HG03196 (cell line): ENCODE measurements at regions not wholly inside any gene's neighbourhood (a gene's known extent, or its start where the extent isn't known, plus 50 kb on each side); places are given as distances from the start of the nearest gene placed in this dataset.

ENCODE experiments used
- ATAC-seq: cut with Tn5 transposase; IDR thresholded peaks from one replicate; pipeline ENCODE4 v1.9.1; 2021; ENCODE audit not compliant: unreplicated experiment

DNA sequence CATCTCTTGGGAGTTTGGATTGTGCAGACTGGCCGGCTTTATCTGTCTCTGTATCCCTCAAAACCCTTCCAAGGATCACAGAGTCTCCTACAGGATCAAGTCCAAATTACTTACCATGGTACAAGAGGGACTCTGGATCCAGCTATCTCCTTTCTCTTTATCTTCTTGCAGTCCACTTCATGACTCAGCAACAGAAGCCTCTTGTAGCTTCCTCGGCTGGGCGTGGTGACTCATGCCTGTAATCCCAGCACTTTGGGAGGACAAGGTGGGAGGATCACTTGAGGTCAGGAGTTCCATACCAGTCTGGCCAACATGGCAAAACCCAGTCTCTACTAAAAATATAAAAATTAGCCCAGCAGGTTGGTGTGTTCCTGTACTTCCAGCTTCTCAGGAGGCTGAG, 189.7 kb downstream of the BCAT1 start:
- ATAC-seq, result no peak

DNA sequence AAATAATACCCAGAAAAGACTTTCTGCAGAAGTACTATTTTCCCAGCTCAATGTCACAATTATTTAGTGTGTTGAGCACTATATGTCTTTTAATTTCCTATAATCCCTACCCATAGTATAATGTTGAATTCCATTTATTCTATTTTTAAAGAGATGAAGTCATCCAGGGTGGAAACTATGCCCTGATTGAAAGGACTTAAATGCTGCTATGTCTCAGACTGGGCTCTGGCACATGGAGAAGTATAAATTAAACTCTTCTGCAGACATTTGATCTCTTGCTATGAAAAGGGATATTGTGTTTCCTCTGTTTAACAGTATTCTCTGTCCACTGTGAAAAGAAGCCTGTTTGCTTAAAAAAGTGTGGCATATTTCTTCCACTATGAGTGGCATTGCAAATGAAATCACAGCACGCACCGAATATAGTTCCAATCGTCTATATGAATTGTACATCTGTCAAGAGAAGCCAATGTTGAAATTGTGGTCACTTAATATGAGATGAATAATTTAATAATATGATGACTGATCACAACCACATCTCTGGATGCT, 192.3 kb downstream of the BCAT1 start:
- no peak for ATAC-seq

DNA sequence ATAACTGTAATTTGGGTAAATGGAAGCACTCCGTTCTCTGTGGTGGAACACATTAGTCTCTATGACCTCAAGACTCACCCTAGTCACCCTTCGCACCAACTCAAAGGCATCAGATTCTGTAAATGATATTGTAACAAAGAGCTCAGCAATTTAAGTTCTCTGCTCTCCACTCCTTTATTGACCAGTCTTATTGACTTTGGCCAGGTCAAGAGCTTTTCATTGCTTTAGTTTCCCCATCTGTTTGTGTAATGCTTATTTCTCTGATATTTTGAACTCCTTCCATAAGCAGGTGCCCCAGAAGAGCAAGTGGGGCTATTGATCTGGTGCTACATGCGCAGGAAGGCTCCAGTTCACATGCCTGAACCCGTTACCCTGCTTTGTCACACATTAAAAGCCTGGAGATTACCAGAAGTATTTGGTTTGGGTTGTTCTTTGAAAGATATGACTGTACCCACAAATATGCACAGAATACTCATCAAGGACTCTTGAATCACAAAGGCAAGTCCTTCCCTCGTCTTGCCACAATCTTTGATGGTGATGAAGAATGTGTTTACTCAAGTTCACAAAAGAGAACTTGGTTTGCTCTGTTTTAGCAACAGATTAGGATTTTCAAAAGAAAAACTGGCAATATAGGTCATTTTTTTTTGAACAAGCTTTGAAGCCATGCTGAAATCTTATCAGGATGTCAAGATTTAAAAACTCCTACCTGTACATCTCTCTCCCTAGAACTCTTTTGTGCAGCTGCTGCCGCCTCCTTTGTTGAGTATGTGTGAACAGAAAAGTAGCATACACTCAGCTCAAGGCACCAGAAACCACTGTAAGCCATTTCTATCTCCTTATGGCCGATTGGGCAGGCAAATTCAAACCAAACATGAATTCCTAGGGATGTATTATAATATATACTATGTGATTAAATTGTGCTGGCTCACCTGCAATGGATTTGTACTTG, 193.9 kb downstream of the BCAT1 start:
- ATAC-seq, result no peak

DNA sequence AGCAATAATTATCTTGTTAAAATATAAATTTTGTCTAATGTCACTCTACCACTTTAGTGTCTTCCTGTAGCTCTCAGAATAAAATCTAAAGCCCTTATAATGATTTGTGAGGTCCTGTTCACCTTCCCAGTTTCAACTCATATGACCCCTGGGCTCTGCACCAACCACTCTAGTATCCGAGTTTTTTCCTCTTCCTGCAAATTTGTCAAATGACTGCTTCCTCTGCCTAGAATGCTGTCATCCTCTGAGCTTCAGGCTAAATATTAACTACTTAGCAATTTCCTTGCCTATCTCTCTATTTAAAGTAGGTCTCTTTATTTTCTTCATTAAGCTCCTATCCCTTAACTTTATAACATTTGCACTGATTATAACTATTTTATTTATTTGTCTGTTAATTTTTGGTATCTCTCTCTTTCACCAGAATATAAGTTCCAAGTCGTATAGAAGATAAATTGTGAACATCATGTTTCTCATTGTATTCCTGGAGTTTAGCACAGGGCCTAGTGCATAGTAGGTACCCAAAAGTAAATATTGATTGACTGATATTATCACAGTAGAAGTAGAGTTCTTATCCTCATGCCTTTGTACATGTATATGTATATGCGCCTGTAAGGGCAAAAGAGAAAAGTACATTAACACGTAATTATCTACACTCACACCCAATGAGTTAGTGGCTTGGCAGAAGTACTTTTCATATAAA, 196.0 kb downstream of the BCAT1 start:
- ATAC-seq, result no peak

DNA sequence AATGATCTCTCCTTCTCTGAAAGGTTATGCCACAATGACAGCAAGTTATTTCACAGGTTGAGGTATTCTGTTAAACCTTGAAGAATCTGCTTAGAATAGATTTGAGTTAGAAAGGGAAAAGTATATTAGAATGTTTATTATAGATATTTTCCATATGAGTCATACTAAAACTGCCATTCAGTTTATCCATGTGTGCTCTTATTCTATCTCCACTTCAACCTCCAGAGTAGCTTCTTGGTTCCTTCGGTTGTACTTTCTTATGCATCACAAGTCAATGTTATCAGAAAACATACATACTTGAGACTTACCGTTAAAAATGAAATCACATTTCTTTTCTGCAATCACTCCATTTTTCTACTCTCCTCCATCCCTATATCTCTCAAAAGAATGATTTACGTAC, 197.7 kb downstream of the BCAT1 start:
- no peak for ATAC-seq

DNA sequence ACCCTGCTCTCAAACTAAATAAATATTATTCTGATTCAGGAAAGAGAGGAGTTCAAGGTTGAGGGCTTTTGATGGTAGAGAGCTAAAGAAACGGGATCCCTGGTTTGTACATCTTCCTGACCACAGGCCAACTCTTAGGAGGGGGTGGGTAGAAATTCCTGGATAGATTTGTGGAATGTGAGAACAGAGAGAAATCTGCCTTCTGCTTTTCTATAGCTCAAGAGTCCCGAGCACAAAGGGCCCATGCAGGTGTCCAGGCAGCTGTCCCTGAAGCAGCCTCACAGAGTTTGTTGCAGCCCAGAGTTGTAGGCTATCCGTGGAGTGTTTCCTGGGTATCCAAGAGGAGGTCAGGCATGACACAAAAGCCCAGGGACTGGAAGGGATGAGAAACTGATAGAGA, 198.6 kb downstream of the BCAT1 start:
- no peak for ATAC-seq

DNA sequence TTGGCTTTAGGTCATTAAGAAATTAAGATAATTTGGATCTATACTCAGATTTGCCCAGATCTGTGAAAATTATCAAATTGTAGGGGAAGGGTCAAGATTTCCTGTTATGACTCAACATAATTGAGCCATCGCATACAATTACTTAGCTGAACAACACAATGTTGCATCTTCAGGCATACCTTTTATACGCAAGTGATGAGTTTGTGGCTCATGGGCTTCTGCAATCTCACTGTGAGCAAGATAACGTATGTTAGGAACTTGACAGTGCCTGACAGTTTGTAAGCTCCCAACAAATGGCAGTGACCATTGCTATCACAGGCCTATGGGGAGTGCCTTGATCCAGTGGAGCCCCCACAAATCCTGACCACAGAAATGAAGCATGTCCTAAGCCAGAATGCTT, 199.7 kb downstream of the BCAT1 start:
- ATAC-seq, result no peak

DNA sequence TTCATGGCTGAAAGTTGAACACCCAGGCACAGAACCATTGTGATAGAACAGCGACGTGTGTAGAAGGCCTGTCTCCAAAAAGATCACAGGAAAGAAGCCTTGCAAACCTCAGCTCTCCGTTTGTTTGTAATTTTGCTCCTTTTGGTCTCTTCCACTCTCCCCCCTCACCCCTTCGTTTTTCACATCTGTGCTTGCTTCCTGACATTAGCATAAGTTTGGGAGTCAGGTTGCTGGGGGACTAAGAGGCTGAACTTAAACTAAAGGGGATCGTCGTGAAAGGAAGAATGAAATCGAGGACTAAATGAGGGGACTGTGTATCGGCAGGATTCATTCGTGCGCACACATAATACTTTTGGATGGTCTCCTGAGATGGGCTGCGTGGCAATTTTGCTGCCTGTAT, 200.6 kb downstream of the BCAT1 start:
- ATAC-seq, result no peak

DNA sequence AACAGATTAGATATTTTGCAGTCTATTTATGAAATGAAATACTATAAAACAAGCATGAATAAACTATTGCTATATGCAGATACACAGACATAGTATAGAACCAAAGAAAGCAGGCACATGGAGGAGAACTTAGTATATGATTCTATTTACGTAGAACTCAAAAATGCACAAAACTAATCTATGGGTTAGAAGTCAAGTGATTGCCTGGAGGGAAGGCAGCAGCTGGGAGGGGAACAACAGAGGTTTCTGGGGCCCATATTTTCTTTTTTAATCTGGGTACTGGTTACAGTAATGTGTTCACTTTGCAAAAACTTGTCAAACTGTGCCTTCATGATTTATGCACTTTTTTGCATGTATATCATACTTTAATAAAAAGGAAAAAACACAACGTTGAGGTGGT, 202.0 kb downstream of the BCAT1 start:
- no peak for ATAC-seq

DNA sequence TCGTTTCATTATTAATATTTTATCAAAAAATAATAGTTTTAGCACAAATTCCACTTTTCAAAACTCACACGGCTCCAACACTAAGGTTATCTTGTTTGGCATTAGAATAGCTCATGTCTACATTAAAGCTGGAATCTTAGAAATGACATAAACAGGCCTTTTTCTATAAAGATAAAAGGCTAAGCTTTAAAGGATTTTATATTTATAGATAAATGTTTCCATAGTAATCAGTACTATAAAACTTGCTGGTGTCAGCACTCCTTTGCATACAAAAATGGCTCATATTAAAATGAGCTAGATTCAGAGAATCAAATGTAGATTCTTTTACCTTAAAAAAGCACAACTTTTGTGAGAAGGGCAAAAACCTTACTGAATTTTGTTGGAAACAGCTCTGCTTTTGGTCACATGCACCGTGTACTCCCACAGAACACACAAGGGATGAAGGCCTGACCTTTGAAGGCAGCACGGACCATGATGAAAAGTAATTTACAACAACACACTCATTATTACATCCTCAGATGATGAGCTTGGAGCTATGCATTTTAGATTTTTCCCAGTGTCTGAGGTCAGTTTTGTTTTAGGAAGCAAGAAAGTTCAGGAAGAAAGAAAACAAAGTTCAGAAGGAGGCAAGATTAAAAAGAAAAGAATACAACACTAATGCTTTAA, 202.8 kb downstream of the BCAT1 start:
- ATAC-seq, result no peak

DNA sequence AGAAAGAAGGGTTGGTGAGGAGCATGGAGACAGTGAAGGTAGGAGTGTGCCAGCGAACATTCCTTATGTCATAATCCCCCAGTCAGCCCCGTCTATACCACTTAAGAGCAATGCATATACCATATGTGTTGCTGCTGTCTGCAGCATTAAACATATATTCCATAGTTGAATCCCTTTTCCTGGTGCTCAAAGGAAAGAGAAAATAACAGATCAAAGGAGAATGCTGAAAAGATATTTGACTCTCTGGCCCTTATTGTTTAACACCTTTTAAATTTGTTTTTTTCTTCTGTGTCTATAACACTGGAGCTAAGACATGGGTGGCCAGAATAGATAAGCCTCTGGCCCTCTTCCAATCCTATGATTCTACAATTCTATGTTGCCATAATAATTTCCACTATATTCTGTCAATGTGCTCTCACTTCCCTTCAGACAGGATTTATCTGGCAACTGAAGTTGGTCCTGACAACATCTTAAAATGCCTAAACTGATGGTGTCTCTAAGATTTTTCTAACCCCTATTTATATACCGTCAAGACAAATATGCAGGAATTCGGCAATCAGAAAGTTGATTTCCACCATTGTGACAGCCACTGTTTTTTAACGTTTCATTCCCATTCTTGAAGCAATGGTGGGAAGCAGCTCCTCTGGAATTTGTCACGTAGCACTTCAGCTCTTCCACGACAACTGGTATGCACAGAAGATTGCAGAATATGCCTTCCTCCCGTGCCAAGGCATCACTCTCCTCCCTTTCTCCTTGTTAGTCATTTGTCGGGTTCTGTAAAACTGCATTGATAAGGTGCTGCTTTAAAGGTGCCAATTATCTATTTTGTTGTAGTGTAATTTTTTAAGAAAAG, 204.7 kb downstream of the BCAT1 start:
- no peak for ATAC-seq

DNA sequence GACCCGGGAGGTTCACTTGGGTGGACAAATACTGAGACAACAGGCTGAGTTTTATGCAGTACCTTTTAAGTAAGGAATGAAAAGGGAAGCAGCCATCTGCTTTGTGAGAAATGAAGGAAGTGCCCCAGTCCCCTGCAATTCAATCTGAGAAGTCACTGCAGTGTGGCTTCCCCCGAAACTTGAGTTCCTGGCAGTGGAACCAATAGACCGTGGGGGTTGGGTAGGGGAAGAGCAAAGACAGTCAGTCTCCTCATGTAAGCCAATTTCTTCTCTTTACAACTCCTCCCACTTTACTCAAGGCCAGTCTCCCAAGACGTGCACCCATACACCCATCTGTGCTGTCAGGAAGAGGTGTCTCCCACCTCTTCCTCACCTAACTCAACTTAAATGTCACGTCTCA, 206.5 kb downstream of the BCAT1 start:
- ATAC-seq, result peak; percentile 93

DNA sequence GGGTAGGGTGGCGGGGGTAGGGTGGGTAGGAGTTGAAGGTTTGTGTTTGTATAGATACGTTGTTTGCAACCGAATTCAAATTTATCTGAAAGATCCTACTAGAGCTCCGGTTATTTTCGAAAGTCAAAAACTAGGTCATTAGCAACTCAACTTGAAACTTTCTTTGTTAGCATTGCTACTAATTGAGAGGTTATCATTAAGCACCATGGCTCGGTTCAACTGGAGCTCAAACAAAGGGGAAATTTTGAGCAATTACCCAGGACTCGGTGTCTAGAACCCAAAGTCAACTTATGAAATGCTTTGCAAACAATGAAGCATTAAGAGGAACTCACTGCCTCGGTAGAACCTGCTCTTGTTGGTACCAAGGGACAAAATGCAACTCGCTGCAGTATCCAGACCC, 207.7 kb downstream of the BCAT1 start:
- peak; percentile 52 for ATAC-seq

DNA sequence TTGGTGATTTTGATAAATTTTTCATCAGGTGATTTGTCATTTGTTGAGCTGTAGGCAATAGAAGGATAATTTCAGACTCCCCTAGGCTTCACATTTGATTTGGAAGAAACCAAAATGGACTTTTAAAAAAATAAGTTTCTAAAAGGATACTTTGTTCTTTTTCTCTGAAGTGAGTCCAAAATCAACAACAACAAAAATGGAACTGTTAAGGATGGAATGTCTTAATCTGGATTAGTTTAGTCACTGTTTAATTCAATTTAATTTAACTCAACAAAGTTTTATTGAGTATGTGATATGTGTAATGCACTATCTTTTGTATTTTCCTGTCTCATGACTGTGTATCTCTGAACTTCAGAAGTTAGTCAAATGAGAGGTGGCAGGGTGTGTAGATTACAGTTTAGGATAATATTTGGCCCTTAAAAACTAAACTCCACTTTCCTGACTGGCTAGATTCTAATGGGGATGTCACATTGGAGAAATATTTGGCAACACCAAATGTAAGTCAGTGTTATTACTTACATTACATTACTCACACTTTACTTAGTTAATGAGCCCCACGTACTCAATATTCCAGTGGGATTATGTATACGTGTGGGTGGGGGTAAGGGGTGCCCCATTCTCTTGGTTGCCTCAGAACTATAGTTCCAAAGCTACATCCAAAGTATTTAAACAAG, 209.7 kb downstream of the BCAT1 start:
- ATAC-seq, result no peak

DNA sequence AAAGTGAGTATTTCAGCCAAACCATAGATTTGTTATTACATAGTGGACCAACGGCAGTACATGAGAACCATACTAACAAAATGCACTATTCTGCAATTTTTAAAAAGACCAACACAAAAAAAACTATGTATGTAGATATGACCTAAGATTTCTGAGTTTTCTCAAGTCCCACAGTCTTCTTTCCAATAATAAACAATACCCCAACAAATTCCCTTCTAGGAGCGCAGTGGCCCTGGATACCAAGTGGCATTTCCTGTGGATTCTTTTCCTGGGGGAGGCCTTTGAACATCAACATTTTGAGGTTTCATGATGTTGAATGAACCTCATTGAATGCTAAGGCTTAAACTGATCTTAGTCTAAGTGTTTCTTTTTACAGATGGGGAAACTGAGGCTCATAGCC, 210.5 kb downstream of the BCAT1 start:
- ATAC-seq, result no peak

DNA sequence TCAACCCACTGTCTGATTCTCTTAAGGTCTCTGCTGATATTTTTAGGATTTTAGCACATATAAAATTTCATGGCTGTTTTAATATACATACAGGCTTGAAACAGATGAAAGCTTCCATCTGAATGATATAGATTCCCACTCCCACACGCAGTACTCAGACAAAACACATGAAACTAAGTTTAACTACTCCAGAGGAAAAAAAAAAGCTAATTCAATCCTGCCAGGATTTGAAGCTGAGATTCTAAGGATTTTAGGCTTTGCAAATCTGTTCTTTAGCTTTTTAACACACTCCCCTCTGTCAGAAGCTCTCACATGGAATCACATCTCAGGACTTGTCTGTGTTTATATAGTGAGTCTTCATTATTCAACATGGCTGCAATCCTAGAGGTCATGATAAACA, 217.3 kb downstream of the BCAT1 start:
- ATAC-seq, result no peak

DNA sequence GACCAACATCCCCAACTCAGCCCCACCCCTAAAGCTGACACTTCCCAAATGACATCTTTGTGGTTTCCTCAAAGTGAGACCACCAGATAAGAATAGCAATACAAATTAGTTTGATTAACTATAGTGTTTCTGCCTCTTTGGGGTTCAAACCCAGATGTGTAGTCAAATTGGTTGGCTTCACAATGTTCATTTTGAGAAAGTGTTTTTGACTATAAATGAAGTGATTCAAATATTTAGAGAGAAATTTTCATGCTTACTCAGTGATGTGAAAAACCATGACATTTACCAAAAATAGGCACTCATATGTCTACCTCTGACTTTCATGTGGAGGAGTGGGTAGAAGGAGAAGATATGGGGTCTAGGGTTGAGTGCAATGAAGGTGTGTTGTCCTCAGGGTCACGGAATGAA, 218.4 kb downstream of the BCAT1 start:
- no peak for ATAC-seq

DNA sequence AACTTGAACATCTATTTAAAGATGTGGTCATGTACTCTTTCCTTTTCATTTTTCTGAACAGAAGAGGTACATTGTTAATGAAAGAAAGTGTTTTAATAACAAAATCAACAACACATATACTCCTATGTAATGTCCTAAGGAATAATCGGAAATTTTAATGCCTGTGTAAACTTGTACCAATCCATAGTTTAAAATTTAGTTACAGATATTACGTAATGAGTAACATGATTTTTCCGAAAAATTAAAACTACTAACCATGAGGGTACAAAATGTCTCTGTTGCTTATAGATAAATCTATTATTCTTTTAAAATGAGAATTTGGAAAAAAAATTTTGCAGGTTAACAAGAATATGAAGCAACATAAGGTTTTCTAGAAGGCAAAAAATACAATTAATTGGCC, 220.1 kb downstream of the BCAT1 start:
- ATAC-seq, result no peak

DNA sequence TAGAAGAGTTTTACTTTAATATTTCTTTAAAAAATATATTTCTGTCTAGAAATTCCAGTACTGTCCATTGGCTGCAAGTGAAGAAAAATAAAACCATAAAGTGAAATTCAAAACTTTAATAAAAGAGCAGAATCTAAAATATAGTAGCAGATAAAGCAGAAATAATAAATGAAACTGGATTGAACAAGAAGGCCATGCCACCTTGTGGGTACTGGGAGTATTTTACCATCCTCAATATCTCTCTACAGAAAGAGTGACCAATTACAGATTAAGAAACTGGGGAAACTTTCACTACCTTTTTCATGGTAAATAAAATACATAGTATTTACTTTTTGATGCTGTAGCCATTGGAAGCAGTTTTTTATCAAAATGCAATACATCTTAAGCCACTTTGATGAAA, 220.5 kb downstream of the BCAT1 start:
- peak; percentile 54 for ATAC-seq

DNA sequence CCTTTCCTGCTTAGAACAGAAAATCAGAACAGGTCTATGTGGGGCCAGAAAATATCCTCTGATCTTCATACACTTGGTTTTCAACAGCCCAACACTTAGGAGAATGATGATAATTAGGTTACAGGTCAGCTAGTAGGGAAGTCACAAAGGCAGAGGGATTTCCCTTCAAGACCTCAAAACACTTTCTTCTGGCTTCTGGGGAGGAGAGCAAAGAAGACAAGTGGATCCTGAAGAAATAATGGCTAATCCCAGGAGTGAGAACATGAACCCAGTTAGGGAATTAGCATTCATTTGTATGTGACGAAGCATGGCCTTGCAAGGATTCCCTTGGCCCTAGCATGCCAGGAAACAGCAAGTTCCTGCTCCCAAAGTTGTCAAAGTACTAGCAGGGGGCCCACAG, 223.3 kb downstream of the BCAT1 start:
- no peak for ATAC-seq
